Colonic mucosa (tissue), 4 donors: ENCODE measurements at regions not wholly inside any gene's neighbourhood (a gene's known extent, or its start where the extent isn't known, plus 50 kb on each side); places are given as distances from the start of the nearest gene placed in this dataset.

Experiments
- DNase-seq: peaks from one replicate; pipeline ENCODE4 v3.0.0-alpha.2; 2020
- H3K27ac ChIP-seq: fragments of 200-600 bp; one replicate; pipeline ENCODE4 v1.8.0; 2021
- H3K27me3 ChIP-seq: fragments of 200-600 bp; one replicate; pipeline ENCODE4 v1.8.0; 2021
- H3K36me3 ChIP-seq: fragments of 200-600 bp; one replicate; pipeline ENCODE4 v1.8.0; 2021
- H3K4me1 ChIP-seq: fragments of 200-600 bp; one replicate; pipeline ENCODE4 v1.8.0; 2021; ENCODE audit warnings: mild to moderate bottlenecking
- H3K4me3 ChIP-seq: fragments of 200-600 bp; one replicate; pipeline ENCODE4 v1.8.0; 2021
- H3K9ac ChIP-seq, 2 donors: one replicate each; pipeline ENCODE4 v1.7.0; 2013; ENCODE audit warnings: control low read depth in 2 of 2, low read depth in 2 of 2, low read length in 2 of 2
- H3K9me3 ChIP-seq: fragments of 200-600 bp; one replicate; pipeline ENCODE4 v1.8.0; 2021
- intact Hi-C: fragments of 100-400 bp; cut with DNase I; formaldehyde crosslinking; loops from one replicate; pipeline ENCODE4 v1.14.1; 2022
- TF ChIP-seq, protein P1 (sequence below): fragments of 200-600 bp; IDR thresholded peaks from one replicate; pipeline ENCODE4 v1.8.0; 2022; ENCODE audit warnings: antibody characterized with exemption, mild to moderate bottlenecking
- donor health status: healthy.
- donor health status: DM: no; HTN: no; CAD: no.
- donor health status: DM: no; HTN: no; CAD: no.

DNA sequence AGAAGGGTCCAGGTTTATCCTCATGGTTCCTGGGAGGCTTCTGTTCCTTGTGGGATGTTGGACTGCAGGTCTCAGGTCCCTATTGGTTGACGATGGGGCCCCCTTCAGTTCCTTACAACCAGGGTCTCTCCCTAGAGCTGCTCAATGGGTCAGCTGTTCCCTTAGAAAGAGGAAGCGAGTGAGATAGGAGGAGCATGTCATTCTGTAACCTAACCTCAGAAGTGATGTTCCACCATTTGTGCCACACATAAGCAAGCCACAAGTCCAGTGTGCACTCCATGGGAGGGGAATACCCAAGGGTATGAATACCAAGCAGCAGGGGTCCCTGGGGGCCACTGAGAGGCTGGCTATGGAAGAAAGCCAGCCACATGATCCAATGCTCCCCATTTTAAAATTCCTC is 192.7 kb downstream of the GATA3 start:
- no peak overlapping the region for H3K27ac ChIP-seq
- no peaks in the 10 kb centered on the region for H3K36me3 ChIP-seq
- H3K27me3 ChIP-seq = no peaks in the 10 kb centered on the region
- TF ChIP-seq, protein P1, sequence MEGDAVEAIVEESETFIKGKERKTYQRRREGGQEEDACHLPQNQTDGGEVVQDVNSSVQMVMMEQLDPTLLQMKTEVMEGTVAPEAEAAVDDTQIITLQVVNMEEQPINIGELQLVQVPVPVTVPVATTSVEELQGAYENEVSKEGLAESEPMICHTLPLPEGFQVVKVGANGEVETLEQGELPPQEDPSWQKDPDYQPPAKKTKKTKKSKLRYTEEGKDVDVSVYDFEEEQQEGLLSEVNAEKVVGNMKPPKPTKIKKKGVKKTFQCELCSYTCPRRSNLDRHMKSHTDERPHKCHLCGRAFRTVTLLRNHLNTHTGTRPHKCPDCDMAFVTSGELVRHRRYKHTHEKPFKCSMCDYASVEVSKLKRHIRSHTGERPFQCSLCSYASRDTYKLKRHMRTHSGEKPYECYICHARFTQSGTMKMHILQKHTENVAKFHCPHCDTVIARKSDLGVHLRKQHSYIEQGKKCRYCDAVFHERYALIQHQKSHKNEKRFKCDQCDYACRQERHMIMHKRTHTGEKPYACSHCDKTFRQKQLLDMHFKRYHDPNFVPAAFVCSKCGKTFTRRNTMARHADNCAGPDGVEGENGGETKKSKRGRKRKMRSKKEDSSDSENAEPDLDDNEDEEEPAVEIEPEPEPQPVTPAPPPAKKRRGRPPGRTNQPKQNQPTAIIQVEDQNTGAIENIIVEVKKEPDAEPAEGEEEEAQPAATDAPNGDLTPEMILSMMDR = no peak
- H3K4me1 ChIP-seq = no peaks in the 10 kb centered on the region
- no peak overlapping the region for H3K9ac ChIP-seq
- intact Hi-C loops = no loop called here
- H3K4me3 ChIP-seq = no peak overlapping the region
- no peaks in the 10 kb centered on the region for H3K9me3 ChIP-seq
- no peak for DNase-seq

DNA sequence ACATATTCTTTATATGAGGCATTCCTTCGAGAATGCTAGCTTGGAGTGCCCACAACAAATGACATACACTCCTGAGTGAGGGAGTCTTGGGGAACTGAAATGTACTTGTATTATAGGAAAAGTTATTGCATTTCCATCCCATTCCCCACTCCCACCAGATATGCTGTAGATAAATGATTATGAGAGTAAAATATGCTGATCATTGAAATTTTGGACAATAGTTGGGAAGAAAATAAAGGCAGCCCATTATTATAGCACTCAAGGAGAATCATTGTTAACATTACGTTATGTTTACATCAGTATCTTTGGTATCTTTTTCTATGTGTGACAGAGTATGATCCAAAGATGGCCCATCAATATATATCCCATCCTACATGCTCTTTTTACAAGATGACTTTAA is 194.4 kb downstream of the GATA3 start:
- Histone ChIP-seq H3K27me3 (no peaks in the 10 kb centered on the region), H3K9ac (no peak overlapping the region), H3K9me3 (no peaks in the 10 kb centered on the region), H3K36me3 (no peaks in the 10 kb centered on the region), H3K27ac (no peak overlapping the region), H3K4me3 (no peak overlapping the region), H3K4me1 (no peaks in the 10 kb centered on the region)
- TF ChIP-seq, protein P1 = no peak
- intact Hi-C loops = no loop called here
- no peak for DNase-seq

DNA sequence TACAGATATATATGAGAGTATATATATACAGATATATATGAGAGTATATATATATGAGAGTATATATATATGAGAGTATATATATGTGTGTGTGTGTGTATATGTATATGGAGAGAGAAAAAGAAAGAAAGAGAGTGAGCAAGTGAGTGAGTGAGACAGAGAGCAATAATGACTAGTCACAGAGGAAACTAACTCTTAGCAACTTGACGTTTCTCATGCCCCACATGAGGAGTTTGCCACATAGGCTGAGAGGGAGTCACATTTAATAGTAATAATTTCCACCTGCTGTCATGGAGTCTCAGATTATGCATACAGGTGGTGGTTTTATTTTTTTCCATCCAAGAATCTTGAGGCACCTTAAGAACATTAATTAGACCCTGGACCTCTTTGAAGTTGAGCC is 199.9 kb downstream of the GATA3 start:
- Histone ChIP-seq H3K4me3 (no peak overlapping the region), H3K36me3 (no peaks in the 10 kb centered on the region), H3K9ac (no peak overlapping the region), H3K4me1 (no peaks in the 10 kb centered on the region), H3K27me3 (no peaks in the 10 kb centered on the region), H3K27ac (no peak overlapping the region), H3K9me3 (no peaks in the 10 kb centered on the region)
- DNase-seq = no peak
- intact Hi-C loops = no loop called here
- TF ChIP-seq, protein P1 = no peak

DNA sequence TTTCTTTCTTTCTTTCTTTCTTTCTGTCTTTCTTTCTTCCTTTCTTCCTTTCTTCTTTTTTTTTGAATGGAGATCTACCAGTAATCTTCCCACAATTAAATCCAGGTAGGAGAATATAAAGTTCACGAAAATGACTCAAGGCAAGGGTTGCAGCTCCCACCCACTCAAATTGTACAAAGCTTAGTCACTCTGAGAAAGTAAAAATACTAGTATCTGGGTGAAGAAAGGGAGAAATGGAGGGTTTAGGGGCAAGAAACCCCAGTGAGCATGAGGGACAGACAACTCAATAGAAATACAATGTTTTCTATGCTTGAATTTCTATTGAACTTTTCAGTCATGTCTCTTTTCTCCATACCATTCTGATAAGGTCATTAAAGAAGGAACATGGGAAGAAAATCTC is 200.8 kb downstream of the GATA3 start:
- Histone ChIP-seq H3K27ac (no peak overlapping the region), H3K9me3 (no peaks in the 10 kb centered on the region), H3K36me3 (no peaks in the 10 kb centered on the region), H3K27me3 (no peaks in the 10 kb centered on the region), H3K4me1 (no peaks in the 10 kb centered on the region), H3K4me3 (no peak overlapping the region), H3K9ac (no peak overlapping the region)
- TF ChIP-seq, protein P1 = no peak
- intact Hi-C loops = no loop called here
- no peak for DNase-seq

DNA sequence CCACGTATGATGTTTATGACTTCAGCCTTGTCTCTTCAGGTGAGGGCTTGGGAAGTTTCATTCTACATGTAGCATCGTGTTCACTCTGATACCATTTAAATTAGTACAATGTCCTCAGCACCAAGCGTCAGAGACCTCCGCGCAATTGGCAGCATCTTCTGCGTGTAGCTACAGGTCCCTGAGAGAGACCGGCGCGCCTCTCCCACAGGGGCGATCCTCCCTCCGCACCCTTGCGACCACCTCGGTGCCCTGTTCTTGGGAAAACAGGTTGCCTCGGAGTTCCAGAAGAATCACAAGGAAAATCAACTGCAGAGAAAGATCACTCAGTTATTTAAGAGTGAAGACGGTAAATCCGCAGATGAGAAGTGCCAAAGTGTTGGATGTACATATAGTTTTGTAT is 206.2 kb downstream of the GATA3 start:
- Histone ChIP-seq H3K4me1 (no peaks in the 10 kb centered on the region), H3K9me3 (no peaks in the 10 kb centered on the region), H3K36me3 (no peaks in the 10 kb centered on the region), H3K27ac (no peak overlapping the region), H3K4me3 (no peak overlapping the region), H3K27me3 (no peaks in the 10 kb centered on the region), H3K9ac (no peak overlapping the region)
- DNase-seq = no peak
- intact Hi-C loops = no loop called here
- TF ChIP-seq, protein P1 = no peak

DNA sequence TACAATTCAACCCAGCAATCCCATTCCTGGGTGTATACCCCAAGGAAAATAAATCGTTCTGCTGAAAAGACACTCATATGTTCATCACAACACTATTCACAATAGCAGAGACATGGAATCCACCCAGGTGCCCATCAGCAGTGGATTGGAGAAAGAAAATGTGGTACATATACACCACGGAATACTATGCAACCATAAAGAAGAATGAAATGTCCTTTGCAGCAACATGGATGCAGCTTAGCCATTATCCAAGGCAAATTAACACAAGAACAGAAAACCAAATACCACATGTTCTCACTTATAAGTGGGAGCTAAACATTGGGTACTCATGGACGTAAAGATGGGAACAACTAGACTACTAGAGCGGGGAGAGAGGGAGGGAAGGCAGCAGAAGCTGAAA is 207.8 kb downstream of the GATA3 start:
- no peak overlapping the region for H3K4me3 ChIP-seq

More for the DNA sequence above, 207.8 kb downstream of the GATA3 start:
- no peak for DNase-seq
- TF ChIP-seq, protein P1 = no peak
- intact Hi-C loops = no loop called here
- Histone ChIP-seq H3K4me1 (no peaks in the 10 kb centered on the region), H3K9me3 (no peaks in the 10 kb centered on the region), H3K27me3 (no peaks in the 10 kb centered on the region), H3K36me3 (no peaks in the 10 kb centered on the region), H3K27ac (no peak overlapping the region), H3K9ac (no peak overlapping the region)
